Activated naive CD8-positive, alpha-beta T cell (primary cell): ENCODE measurements at regions not wholly inside any gene's neighbourhood (a gene's known extent, or its start where the extent isn't known, plus 50 kb on each side); places are given as distances from the start of the nearest gene placed in this dataset.

Experiments used
- H3K27ac Mint-ChIP-seq: one replicate; pipeline ENCODE4 v1.8.0; 2021; ENCODE audit warnings: mixed read lengths
- H3K27me3 Mint-ChIP-seq: one replicate; pipeline ENCODE4 v1.8.0; 2021; ENCODE audit warnings: mixed read lengths
- H3K36me3 Mint-ChIP-seq: one replicate; pipeline ENCODE4 v1.8.0; 2021; ENCODE audit warnings: mixed read lengths
- H3K4me1 Mint-ChIP-seq: one replicate; pipeline ENCODE4 v1.8.0; 2021; ENCODE audit warnings: low read depth, mixed read lengths
- H3K4me3 Mint-ChIP-seq: one replicate; pipeline ENCODE4 v1.8.0; 2021; ENCODE audit warnings: mild to moderate bottlenecking, mixed read lengths
- H3K9me3 Mint-ChIP-seq: one replicate; pipeline ENCODE4 v1.8.0; 2021; ENCODE audit warnings: low read depth, mixed read lengths

GRCh38 chr13:47220453-47221140, 323.7 kb upstream of the HTR2A start:
- no peaks in the 10 kb centered on the region for H3K4me1 Mint-ChIP-seq
- no peak overlapping the region for H3K27ac Mint-ChIP-seq
- no peaks in the 10 kb centered on the region for H3K36me3 Mint-ChIP-seq
- H3K9me3 Mint-ChIP-seq, result peaks cover 3% of the 10 kb centered on the region
- no peak overlapping the region for H3K4me3 Mint-ChIP-seq
- no peaks in the 10 kb centered on the region for H3K27me3 Mint-ChIP-seq

- no peaks in the 10 kb centered on the region for H3K36me3 Mint-ChIP-seq
- H3K4me1 Mint-ChIP-seq, result no peaks in the 10 kb centered on the region
- H3K27me3 Mint-ChIP-seq, result no peaks in the 10 kb centered on the region
- H3K9me3 Mint-ChIP-seq, result no peaks in the 10 kb centered on the region
- H3K27ac Mint-ChIP-seq, result no peak overlapping the region
- H3K4me3 Mint-ChIP-seq, result no peak overlapping the region
These were observed 321.8 kb upstream of the HTR2A start for GRCh38 chr13:47218611-47219010.

DNA sequence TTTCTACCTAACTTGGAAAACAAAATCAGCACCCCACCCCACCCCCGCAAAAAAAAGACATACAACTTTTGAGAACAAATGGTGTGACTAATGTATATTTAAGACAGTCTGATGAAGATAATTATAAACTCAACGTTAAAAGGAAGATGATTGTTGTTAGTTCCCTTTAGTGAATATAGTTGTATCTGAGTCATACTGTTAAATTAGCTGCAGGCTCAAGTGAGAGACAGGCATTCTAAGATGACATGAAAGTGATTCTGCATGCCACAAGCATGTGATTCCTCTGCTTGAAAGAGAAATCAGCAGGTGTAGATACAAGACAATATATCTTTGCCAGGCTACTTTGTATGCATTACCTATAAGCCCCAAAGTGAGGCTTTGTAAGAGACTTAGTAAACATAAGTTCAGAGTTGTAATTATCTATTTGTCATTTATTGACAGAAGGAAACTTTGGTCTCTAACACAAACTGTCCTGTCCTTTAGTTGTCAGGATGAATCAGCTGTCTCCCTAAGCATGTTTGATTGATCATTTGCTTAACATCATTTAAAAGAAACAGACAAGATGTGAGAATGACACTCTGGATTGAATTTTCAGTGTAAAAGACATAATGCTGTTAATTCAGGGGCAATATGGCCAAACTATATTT, 319.4 kb upstream of the HTR2A start:
- Mint-ChIP-seq H3K27me3 (no peaks in the 10 kb centered on the region), H3K4me3 (no peak overlapping the region), H3K27ac (no peak overlapping the region), H3K36me3 (no peaks in the 10 kb centered on the region), H3K4me1 (no peaks in the 10 kb centered on the region), H3K9me3 (no peaks in the 10 kb centered on the region)

DNA sequence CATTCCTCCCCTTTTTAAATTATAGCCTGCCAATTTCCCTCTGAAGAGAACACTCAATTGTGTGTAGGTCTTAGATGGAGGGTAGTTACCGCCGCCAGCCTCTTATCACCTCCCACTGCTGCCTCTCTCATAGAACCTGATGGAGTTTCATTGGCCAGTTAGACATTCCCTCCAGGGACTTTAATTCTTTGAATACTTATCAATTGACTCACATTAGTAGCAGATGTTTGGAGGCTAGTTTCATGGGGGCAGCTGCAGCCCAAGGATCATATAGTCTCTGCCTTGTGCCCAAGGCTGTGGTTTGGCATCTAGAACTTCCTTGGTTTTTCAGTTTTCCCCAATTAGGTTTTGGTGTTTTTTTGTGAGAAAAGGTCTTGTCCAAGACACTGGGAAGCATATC, 318.9 kb upstream of the HTR2A start:
- Mint-ChIP-seq H3K4me1 (no peaks in the 10 kb centered on the region), H3K4me3 (no peak overlapping the region), H3K27me3 (no peaks in the 10 kb centered on the region), H3K27ac (no peak overlapping the region), H3K36me3 (no peaks in the 10 kb centered on the region), H3K9me3 (no peaks in the 10 kb centered on the region)

- Mint-ChIP-seq H3K4me3 (no peak overlapping the region), H3K27ac (no peak overlapping the region), H3K9me3 (no peaks in the 10 kb centered on the region), H3K4me1 (no peaks in the 10 kb centered on the region), H3K27me3 (no peaks in the 10 kb centered on the region), H3K36me3 (no peaks in the 10 kb centered on the region)
These were observed 316.2 kb upstream of the HTR2A start for GRCh38 chr13:47213047-47213446.

DNA sequence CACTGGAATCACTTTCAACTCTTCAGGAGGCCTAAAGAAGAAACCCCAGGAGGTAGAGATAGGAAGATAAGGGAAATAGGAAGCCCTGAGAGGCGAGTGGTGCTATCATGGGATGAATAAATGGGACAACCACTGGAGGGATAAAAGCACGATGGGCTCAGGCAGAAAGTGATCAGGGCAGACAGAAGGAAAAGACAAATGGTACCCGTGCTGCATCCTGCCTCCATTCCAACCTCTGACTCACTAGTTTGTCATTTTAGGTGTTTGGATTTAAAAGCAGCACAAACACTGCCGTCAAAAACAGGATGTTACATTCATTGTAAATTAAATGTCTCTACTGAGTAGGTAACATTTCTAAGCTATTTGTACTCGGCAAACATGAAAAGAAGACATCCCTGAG, 314.3 kb upstream of the HTR2A start:
- no peaks in the 10 kb centered on the region for H3K36me3 Mint-ChIP-seq
- H3K4me3 Mint-ChIP-seq, result no peak overlapping the region
- no peaks in the 10 kb centered on the region for H3K27me3 Mint-ChIP-seq
- no peaks in the 10 kb centered on the region for H3K9me3 Mint-ChIP-seq
- H3K27ac Mint-ChIP-seq, result no peak overlapping the region
- H3K4me1 Mint-ChIP-seq, result no peaks in the 10 kb centered on the region

DNA sequence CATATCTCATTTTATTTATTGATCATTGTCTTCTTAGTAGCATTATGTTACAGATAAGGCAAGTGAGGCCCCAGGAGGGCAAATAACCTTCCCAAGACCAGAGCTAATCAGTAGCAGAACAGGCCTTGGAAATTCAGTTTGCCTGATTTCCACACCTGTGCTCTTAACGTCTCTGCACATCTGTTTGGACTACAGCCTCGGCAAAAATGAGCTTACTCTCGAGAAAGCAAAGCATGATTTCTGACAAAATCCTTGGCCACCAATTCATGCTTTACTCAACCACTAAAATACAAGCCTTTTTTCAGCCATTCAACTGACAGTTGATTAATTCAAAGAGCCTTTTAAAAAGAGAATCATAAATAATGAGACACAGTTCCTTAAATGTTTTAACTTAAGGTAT, 309.3 kb upstream of the HTR2A start:
- H3K9me3 Mint-ChIP-seq, result no peaks in the 10 kb centered on the region
- H3K27me3 Mint-ChIP-seq, result no peaks in the 10 kb centered on the region
- H3K4me1 Mint-ChIP-seq, result no peaks in the 10 kb centered on the region
- no peak overlapping the region for H3K4me3 Mint-ChIP-seq
- no peaks in the 10 kb centered on the region for H3K36me3 Mint-ChIP-seq
- no peak overlapping the region for H3K27ac Mint-ChIP-seq

DNA sequence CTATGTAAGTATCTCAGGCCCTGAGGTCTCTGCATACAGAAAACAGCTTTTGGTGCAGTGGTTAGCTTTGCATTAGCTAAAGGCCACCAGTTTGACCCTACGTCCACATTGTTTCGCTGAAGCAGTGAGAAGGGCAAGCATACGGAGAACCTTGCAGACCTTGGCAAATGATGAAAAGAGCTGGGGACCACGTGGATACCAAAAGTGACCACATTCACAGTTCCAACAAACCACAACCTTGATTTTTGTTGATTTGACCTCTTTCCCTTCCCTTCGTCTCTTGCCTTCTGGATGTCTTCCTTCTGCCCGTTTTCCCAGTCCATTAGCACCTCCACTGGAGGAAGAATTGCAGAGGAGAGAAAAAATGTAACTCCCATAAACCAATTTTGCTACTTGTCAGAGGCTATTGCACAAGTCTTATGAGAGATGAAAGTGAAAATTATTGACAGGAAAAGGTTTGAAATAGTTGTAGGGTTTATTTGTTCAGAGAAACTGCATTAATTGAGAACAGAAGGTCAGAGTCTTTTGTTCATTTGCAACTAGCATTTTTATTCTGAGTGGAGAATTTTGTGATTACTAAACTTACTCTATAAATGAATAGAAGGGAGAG, 293.9 kb upstream of the HTR2A start:
- no peaks in the 10 kb centered on the region for H3K9me3 Mint-ChIP-seq
- H3K36me3 Mint-ChIP-seq, result no peaks in the 10 kb centered on the region
- H3K27ac Mint-ChIP-seq, result no peak overlapping the region
- H3K27me3 Mint-ChIP-seq, result peaks cover 4% of the 10 kb centered on the region
- H3K4me1 Mint-ChIP-seq, result no peaks in the 10 kb centered on the region
- no peak overlapping the region for H3K4me3 Mint-ChIP-seq

DNA sequence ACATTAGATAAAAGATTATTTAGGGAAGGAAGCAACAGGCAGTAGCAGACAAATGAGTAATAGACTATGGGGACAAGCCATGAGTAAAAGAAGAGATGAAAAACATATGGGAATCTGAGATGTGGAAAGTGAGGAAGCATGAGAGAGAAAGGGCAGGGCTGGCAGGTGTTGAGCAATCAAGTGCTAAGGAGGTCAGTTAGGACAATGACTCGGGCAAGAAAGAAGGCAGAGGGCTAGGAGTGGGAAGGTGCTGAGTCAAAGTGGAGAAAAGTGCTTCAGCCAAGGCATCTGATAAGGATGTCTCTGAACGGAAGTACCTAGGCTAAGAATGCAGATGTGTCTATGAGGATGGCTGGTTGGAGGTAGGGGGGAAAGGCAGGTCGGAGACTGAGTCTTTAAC, 291.9 kb upstream of the HTR2A start:
- H3K4me3 Mint-ChIP-seq, result no peak overlapping the region
- H3K27me3 Mint-ChIP-seq, result peaks cover 4% of the 10 kb centered on the region
- H3K36me3 Mint-ChIP-seq, result no peaks in the 10 kb centered on the region
- no peaks in the 10 kb centered on the region for H3K9me3 Mint-ChIP-seq
- H3K27ac Mint-ChIP-seq, result no peak overlapping the region
- H3K4me1 Mint-ChIP-seq, result no peaks in the 10 kb centered on the region

DNA sequence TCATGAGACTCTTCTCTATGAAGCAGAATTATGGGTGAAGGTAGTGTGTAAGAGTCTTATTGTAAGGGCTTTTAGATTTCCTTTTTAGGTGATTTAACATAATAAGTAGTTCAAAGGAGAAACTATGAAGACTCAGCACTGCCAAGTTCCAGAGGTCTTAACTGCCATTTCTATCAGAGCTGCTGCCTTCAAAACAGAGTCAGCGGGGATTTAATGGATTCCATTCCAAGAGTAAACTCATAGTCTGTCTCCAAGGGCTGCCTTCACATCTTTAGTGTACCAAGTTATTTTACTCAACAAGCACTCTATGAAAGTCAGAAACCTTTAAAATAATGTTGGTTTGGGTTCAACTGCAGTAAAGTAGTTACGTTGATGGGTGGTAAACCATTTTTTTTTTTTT, 289.6 kb upstream of the HTR2A start:
- Mint-ChIP-seq H3K36me3 (no peaks in the 10 kb centered on the region), H3K4me1 (no peaks in the 10 kb centered on the region), H3K9me3 (no peaks in the 10 kb centered on the region), H3K4me3 (no peak overlapping the region), H3K27ac (no peak overlapping the region), H3K27me3 (peaks cover 8% of the 10 kb centered on the region)

- Mint-ChIP-seq H3K4me1 (no peaks in the 10 kb centered on the region), H3K27ac (no peak overlapping the region), H3K36me3 (no peaks in the 10 kb centered on the region), H3K27me3 (peaks cover 5% of the 10 kb centered on the region), H3K9me3 (no peaks in the 10 kb centered on the region), H3K4me3 (no peak overlapping the region)
These were observed 287.5 kb upstream of the HTR2A start for GRCh38 chr13:47184321-47184720.

GRCh38 chr13:47179321-47179720, 282.5 kb upstream of the HTR2A start:
- H3K4me1 Mint-ChIP-seq, result no peaks in the 10 kb centered on the region
- H3K4me3 Mint-ChIP-seq, result no peak overlapping the region
- H3K27me3 Mint-ChIP-seq, result peaks cover 5% of the 10 kb centered on the region

DNA sequence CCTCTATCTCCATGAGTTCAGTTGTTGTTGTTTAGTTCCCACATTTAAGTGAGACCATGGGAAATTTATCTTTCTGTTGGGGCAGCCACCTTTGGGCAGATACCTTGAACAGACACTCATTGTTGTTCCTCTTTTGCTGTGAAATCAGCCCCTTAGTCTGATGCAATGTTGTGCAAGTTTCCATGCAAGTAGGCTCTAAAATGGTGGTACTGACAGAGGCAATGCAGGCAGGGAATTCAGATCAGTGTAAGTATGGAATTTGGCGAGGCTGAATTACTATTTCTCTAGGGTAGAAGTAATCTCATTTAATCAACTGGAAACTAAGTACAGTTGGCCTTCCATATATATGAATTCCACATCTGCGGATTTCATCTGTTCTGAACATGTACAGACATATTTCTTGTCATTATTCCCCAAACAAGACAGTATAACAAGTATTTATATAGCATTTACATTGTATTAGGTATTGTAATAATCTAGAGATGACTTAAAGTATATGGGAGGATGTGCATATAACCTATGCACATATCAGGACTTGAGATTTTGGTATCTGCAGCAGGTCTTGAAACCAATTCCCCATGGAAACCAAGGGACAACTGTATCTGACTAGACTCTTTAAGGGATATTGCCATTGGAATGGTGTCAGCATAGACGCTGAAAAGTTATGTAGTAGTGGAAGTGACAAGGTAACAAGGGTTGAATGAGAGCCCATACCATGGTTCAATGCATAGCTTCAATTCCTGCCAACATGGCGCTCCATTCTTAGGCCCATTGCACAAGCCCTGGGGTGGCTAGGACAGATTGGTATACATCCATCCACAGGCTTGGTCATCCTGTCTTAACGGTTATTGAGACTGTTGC, 281.5 kb upstream of the HTR2A start:
- Mint-ChIP-seq H3K4me3 (no peak overlapping the region), H3K36me3 (no peaks in the 10 kb centered on the region)

More at GRCh38 chr13:47179321-47179720, 282.5 kb upstream of the HTR2A start:
- H3K36me3 Mint-ChIP-seq, result no peaks in the 10 kb centered on the region
- no peak overlapping the region for H3K27ac Mint-ChIP-seq
- H3K9me3 Mint-ChIP-seq, result no peaks in the 10 kb centered on the region

DNA sequence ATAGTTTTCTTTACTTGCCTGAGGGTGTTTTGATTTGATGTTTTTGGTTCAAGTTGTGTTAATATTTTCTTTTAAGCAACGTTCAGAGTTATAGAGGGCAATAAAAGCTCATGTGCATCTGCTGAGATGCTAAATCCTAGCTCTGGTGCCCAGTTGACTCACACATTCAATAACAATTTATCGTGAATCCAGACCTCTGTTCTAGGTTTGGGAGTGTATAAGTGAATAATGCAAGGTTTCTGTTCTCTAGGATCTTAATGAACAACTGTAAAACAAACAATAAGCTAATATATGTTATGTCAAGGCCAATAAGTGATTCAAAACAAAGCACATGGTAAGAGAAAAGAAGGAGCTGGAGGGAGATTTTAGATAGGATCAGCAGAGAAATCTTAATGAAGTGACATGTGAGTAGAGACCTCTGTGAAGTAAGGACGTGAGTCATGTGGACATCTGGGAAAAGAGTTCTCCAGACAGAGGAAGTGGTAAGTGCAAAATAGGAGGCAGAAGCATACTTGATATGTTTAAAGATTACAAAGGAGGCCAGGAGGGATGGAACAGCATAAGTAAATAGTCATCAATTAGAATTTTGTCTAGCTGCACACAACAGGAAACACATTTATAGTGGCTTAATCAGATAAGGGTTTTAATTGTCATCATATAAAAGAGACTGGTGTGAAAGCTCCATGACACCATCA, 278.5 kb upstream of the HTR2A start:
- no peaks in the 10 kb centered on the region for H3K4me1 Mint-ChIP-seq
- no peak overlapping the region for H3K27ac Mint-ChIP-seq
- H3K27me3 Mint-ChIP-seq, result no peaks in the 10 kb centered on the region
- H3K9me3 Mint-ChIP-seq, result no peaks in the 10 kb centered on the region
- no peaks in the 10 kb centered on the region for H3K36me3 Mint-ChIP-seq
- H3K4me3 Mint-ChIP-seq, result no peak overlapping the region

More for the DNA sequence above, 281.5 kb upstream of the HTR2A start:
- H3K27ac Mint-ChIP-seq, result no peak overlapping the region
- no peaks in the 10 kb centered on the region for H3K4me1 Mint-ChIP-seq
- H3K9me3 Mint-ChIP-seq, result no peaks in the 10 kb centered on the region
- H3K27me3 Mint-ChIP-seq, result peaks cover 3% of the 10 kb centered on the region
